IMR-90 (cell line): ENCODE measurements at regions not wholly inside any gene's neighbourhood (a gene's known extent, or its start where the extent isn't known, plus 50 kb on each side); places are given as distances from the start of the nearest gene placed in this dataset.

Source experiments
- ATAC-seq: fragments of 200-7000 bp; cut with Tn5 transposase; 2 replicates; pipeline ENCODE4 v1.9.1; 2020; ENCODE audit warnings: low read depth, mild to moderate bottlenecking, moderate library complexity
- BruUV-seq: library from RNA; stranded (reverse); fragments of 400-500 nt; replicated peaks from 2 replicates; lab custom pipeline; 2021; lab: Mats Ljungman, UMichigan
- CTCF ChIA-PET: fragments of 300-600 bp; formaldehyde crosslinking; extraction: SDS; loops from one replicate; lab custom pipeline; 2021; ENCODE audit warnings: antibody characterized with exemption; lab: Yijun Ruan, JAX
- POLR2A ChIA-PET: fragments of 300-600 bp; sonication (Branson Sonifier 250); formaldehyde crosslinking; loops from one replicate; lab custom pipeline; 2022; ENCODE audit warnings: antibody characterized with exemption; ENCODE audit not compliant: unreplicated experiment; lab: Charles Lee
- DNase-seq: peaks from one replicate; pipeline ENCODE4 v3.0.0; 2013
- H2AFZ ChIP-seq: replicated peaks from 2 replicates; pipeline ENCODE3; 2013; ENCODE audit warnings: low read length, mild to moderate bottlenecking; ENCODE audit not compliant: poor library complexity
- H2AK5ac ChIP-seq: 2 replicates; pipeline ENCODE4 v1.6.1; 2013; ENCODE audit warnings: low read depth, low read length, inconsistent platforms
- H2AK9ac ChIP-seq: replicated peaks from 2 replicates; pipeline ENCODE3; 2013; ENCODE audit warnings: mild to moderate bottlenecking, low read depth, low read length, moderate library complexity; ENCODE audit not compliant: poor library complexity
- H2BK120ac ChIP-seq: 2 replicates; pipeline ENCODE4 v1.6.1; 2013; ENCODE audit warnings: low read depth, low read length, inconsistent platforms
- H2BK15ac ChIP-seq: 3 replicates; pipeline ENCODE4 v1.6.1; 2013; ENCODE audit warnings: low read depth, low read length, inconsistent platforms
- H2BK20ac ChIP-seq: 2 replicates; pipeline ENCODE4 v1.6.1; 2013; ENCODE audit warnings: low read depth, mild to moderate bottlenecking, inconsistent platforms, low read length, moderate library complexity
- H2BK5ac ChIP-seq: 2 replicates; pipeline ENCODE4 v1.6.1; 2013; ENCODE audit warnings: mild to moderate bottlenecking, low read depth, low read length, inconsistent platforms; ENCODE audit not compliant: poor library complexity, severe bottlenecking
- H3K14ac ChIP-seq: replicated peaks from 2 replicates; pipeline ENCODE4 v1.6.1; 2013; ENCODE audit warnings: low read depth, low read length, inconsistent platforms
- H3K18ac ChIP-seq: 2 replicates; pipeline ENCODE4 v1.6.1; 2013; ENCODE audit warnings: low read depth, low read length, control low read depth
- H3K23ac ChIP-seq: 2 replicates; pipeline ENCODE4 v1.6.1; 2013; ENCODE audit warnings: low read depth, low read length, inconsistent platforms
- H3K27ac ChIP-seq: 2 replicates; pipeline ENCODE4 v1.5.1; 2013; ENCODE audit warnings: mild to moderate bottlenecking, control low read depth, low read length; ENCODE audit not compliant: insufficient read depth
- H3K27me3 ChIP-seq: 2 replicates; pipeline ENCODE4 v1.6.1; 2013; ENCODE audit warnings: low read length; ENCODE audit not compliant: control insufficient read depth, insufficient read depth
- H3K36me3 ChIP-seq: 2 replicates; pipeline ENCODE4 v1.6.1; 2013; ENCODE audit warnings: low read length, mixed read lengths; ENCODE audit not compliant: control insufficient read depth, insufficient read depth
- H3K4ac ChIP-seq: 2 replicates; pipeline ENCODE4 v1.6.1; 2013; ENCODE audit warnings: low read depth, low read length, inconsistent platforms
- H3K4me1 ChIP-seq: 2 replicates; pipeline ENCODE4 v1.6.1; 2013; ENCODE audit warnings: low read length, mixed read lengths; ENCODE audit not compliant: control insufficient read depth, insufficient read depth
- H3K4me2 ChIP-seq: 2 replicates; pipeline ENCODE4 v1.6.1; 2013; ENCODE audit warnings: low read depth, mild to moderate bottlenecking, control low read depth, low read length, moderate library complexity
- H3K4me3 ChIP-seq: 2 replicates; pipeline ENCODE4 v1.5.1; 2013; ENCODE audit warnings: low read depth, mild to moderate bottlenecking, control low read depth, low read length, moderate library complexity; ENCODE audit not compliant: insufficient read depth
- H3K56ac ChIP-seq: 2 replicates; pipeline ENCODE4 v1.6.1; 2013; ENCODE audit warnings: low read length, inconsistent platforms; ENCODE audit not compliant: insufficient read depth; ENCODE audit errors: extremely low read depth
- H3K79me1 ChIP-seq, 2 experiments: 2 replicates each; pipeline ENCODE4 v1.6.1; 2013; ENCODE audit warnings: low read length in 2 of 2, inconsistent platforms in 1 of 2, low read depth in 1 of 2
- H3K9ac ChIP-seq: 2 replicates; pipeline ENCODE4 v1.6.1; 2013; ENCODE audit warnings: low read depth, low read length, control low read depth
- H3K9me1 ChIP-seq: 2 replicates; pipeline ENCODE4 v1.6.1; 2013; ENCODE audit warnings: low read length, inconsistent platforms; ENCODE audit not compliant: insufficient read depth
- H3K9me3 ChIP-seq: 2 replicates; pipeline ENCODE4 v1.6.1; 2013; ENCODE audit warnings: low read length; ENCODE audit not compliant: control insufficient read depth, insufficient read depth
- H4K20me1 ChIP-seq: 2 replicates; pipeline ENCODE4 v1.6.1; 2013; ENCODE audit warnings: low read length, inconsistent platforms; ENCODE audit not compliant: insufficient read depth
- H4K5ac ChIP-seq: 2 replicates; pipeline ENCODE4 v1.6.1; 2013; ENCODE audit warnings: mild to moderate bottlenecking, low read depth, low read length, control low read depth
- H4K8ac ChIP-seq, 2 experiments: 2 replicates each; pipeline ENCODE4 v1.6.1; 2013; ENCODE audit warnings: low read depth in 2 of 2, low read length in 2 of 2, control low read depth in 1 of 2, inconsistent platforms in 1 of 2
- H4K91ac ChIP-seq: 2 replicates; pipeline ENCODE4 v1.6.1; 2013; ENCODE audit warnings: low read depth, low read length, inconsistent platforms; ENCODE audit not compliant: insufficient read depth
- MAFK ChIP-seq: IDR thresholded peaks from 2 replicates; pipeline ENCODE4 v1.6.1; 2012; ENCODE audit warnings: low read depth, low read length, improper control_type of control experiment
- NFE2L2 ChIP-seq: fragments of 150-350 bp; IDR thresholded peaks from 2 replicates; pipeline ENCODE4 v1.6.1; 2016; ENCODE audit warnings: low read depth, mild to moderate bottlenecking, low read length
- WGBS, 2 experiments: methylation state at CpG; one replicate each; pipeline versions ENCODE4 v1.1.5 to v1.1.7; 2013; ENCODE audit warnings: missing lambda C conversion rate in 2 of 2; ENCODE audit not compliant: insufficient read length in 1 of 2; ENCODE audit errors: extremely low coverage in 2 of 2; 5-methylcytosine and 5-hydroxymethylcytosine counted together
- dilution Hi-C: fragments of 300-500 bp; cut with HindIII; formaldehyde crosslinking; loops from one replicate; pipeline ENCODE4 v1.14.3; 2018; ENCODE audit warnings: low sequenced_read_pairs; ENCODE audit not compliant: unreplicated experiment
- in situ Hi-C: fragments of 300-500 bp; cut with MboI; formaldehyde crosslinking; loops from 3 replicates; pipeline ENCODE4 v1.14.3; 2019; ENCODE audit warnings: low sequenced_read_pairs, inconsistent platforms, mixed read lengths
- intact Hi-C: fragments of 100-400 bp; cut with micrococcal nuclease; formaldehyde crosslinking; loops from 2 replicates; pipeline ENCODE4 v1.10.0; 2022

DNA sequence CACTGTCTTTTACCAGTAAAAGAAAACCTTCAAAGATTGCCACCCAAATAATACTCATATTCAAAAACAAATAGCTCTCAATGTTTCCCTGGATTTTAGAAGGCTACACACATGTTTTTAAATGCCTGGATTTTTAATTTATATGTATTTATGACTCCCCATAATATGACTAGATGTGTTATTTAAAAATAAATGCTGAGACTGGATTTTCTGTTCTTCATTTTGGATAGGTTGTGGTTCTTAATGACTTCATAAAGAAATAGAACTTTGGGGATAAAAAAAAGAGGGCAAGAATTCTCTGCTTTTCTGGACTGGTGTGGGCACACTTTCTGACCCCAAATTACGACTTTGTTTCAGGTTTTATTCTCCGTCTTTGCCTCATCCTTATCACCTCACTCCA is 62.8 kb upstream of the LEKR1 start:
- Histone ChIP-seq H4K5ac (no peak overlapping the region), H2AK9ac (no peak overlapping the region), H2BK20ac (no peak overlapping the region), H2BK5ac (no peak overlapping the region), H3K36me3 (no peaks in the 10 kb centered on the region), H3K79me1 (no peaks in the 10 kb centered on the region), H2AK5ac (peak overlapping the region; percentile 47; the same call in 1 of the 2 replicates), H3K27ac (no peak overlapping the region), H2BK120ac (peak overlapping the region; percentile 53), H3K14ac (no peak overlapping the region), H3K9me1 (peaks cover 7% of the 10 kb centered on the region; the same call in 1 of the 2 replicates), H2BK15ac (no peak overlapping the region), H2AFZ (no peak overlapping the region), H3K9ac (no peak overlapping the region), H4K20me1 (no peaks in the 10 kb centered on the region), H3K56ac (no peak overlapping the region), H4K8ac (peak overlapping the region in 1 of 2 experiments; percentile 32; a peak in 1 of 4 replicates), H3K4me3 (no peak overlapping the region), H3K18ac (0 out of 2 replicates have a peak overlapping the region, but pooled peaks have one; percentile 12), H4K91ac (no peak overlapping the region), H3K9me3 (no peaks in the 10 kb centered on the region), H3K4ac (peak overlapping the region; percentile 45; the same call in 1 of the 2 replicates), H3K27me3 (no peaks in the 10 kb centered on the region), H3K4me1 (peaks cover 6% of the 10 kb centered on the region), H3K4me2 (no peak overlapping the region), H3K23ac (no peak overlapping the region)
- DNase-seq (no peak), ATAC-seq (no peak)
- ChIA-PET CTCF (interaction anchor here (1.3 kb wide), 1 partner anchor 319 kb away, joined by 3 read pairs; no protein-coding TSS in a partner anchor), POLR2A (interaction anchor here (0.6 kb wide), 1 partner anchor 192 kb away, joined by 3 read pairs; no protein-coding TSS in a partner anchor)
- TF ChIP-seq NFE2L2 (no peak), MAFK (0 out of 2 replicates have a peak, but pooled peaks have one; percentile 14)
- in situ Hi-C loops (no loop called here), intact Hi-C loops (no loop called here), dilution Hi-C loops (no loop called here)
- BruUV-seq, result no TSS peak
- no CpG with 5 or more reads among the region's 2 CpGs for WGBS, 2 experiments
